SKM-1 (cell line): ENCODE measurements at regions not wholly inside any gene's neighbourhood (a gene's known extent, or its start where the extent isn't known, plus 50 kb on each side); places are given as distances from the start of the nearest gene placed in this dataset.

Source experiments
- DNase-seq: peaks from one replicate; lab custom pipeline; 2025; ENCODE audit not compliant: unreplicated experiment; lab: John Stamatoyannopoulos, UW

DNA sequence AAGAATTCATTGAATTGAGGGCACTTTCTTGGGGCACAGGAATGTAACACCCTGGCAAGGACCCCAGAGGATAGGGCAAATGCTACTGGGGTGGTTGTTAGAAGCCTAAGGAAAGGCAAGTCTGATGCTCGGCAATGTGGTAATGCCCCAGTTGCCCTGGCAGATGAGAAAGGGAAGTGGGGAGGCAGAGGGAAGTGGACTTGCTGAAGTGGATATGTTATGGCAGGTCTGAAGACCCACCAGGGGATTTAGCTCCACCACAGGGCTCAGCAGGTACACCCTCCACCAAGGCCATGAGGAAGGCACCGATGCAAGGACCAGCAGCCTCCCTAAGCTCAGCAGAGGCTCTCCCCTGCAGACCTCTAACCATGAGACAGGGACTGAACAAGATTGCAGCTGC, 184.8 kb downstream of the IRX5 start:
- peak; percentile 53 for DNase-seq

DNA sequence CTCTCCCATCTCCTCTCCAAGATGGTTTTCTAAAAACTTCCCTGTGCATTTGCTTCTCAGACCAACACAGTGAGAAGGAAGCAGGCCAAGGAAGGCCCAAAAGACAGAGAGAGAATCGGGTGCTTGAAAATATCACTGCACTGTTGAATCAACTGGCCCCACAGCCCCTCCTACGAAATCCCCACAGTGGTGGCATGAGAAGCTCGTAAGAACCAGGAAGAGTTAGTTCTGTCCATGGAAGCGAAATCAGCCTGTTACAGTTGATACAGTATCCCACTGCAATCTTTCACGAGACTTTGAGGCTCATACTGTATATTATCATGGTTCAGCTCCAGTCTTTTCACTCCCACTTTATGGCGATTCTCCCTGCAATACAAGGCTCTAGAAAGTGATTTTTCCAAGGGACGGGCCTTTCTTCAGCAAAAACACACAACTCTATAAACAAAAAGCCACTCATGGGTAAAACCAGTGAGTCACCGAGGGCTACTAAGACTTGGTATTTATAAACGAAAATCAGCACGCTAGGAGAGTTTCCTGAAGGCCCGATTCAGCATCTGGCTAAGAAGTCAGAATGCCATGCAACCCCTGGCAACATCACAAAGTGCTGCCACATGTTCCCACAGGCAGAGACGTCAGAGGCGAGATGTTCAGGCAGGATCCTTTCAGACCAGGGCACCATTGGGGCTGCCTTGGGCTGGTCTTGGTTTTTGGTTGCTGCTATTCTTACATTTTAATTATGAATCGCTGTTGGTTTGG, 185.7 kb downstream of the IRX5 start:
- DNase-seq = no peak

DNA sequence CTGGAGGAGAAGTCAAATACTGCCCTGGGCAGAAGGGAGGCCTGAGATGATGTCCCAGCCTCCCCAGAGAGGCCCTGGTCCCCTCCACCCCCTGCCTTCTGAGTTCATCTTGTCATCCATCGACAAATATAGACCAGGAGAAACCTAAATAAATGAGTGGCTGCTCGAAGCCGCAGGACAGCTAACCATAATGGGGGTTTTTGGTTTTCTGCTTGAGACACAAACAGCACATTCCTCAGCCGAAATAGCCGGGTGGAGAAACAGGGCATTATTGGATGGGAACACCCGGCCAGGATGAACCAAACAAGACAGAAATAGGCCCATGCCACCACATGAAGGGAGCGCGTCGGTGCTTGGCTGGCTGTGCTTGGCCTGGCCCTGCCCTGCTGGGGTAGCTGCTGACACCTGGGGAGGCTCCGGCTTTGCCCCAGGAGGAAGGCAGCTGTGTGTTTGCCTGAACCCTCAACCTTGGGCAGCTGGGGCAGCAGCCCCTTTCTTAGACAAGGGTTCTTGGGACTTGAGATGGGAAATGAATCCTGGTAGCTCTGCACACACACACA, 188.1 kb downstream of the IRX5 start:
- DNase-seq = no peak

DNA sequence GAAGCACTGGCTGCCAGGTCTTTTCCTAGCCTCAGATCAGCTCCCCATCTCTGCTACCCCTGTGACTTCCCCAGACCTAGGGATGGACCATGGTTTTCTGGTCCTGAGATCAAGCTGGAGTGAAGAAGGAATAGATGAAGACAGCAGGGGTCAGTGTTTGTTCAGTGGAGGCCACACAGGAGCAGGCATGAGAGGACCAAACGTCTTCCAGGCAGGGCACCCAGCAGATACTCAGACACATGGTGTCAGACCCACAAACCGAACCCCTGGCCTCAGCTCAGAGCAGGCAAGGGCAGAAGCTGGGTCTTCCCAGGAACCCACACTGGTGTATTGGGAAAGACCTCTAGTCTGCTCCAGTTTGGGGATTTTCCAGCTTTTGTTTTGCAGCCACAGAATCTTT, 189.7 kb downstream of the IRX5 start:
- DNase-seq = no peak

DNA sequence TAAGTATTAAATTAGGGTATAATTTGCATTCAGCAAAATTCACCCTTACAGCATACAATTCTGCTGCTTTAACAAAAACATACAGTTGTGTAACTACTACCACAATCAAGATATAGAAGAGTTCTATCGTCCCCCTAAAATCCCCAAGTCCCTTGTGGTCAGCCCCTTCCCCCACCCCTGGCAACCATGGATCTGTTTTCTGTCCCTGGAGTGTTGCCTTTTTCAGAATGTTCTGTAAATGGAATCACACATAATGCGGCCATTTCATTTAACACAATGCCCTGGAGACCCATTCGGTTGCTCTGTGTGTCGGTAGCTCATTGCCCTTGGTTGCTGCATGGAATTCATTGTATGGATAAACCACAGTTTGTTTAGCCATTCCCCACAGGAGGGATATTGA, 190.2 kb downstream of the IRX5 start:
- no peak for DNase-seq

DNA sequence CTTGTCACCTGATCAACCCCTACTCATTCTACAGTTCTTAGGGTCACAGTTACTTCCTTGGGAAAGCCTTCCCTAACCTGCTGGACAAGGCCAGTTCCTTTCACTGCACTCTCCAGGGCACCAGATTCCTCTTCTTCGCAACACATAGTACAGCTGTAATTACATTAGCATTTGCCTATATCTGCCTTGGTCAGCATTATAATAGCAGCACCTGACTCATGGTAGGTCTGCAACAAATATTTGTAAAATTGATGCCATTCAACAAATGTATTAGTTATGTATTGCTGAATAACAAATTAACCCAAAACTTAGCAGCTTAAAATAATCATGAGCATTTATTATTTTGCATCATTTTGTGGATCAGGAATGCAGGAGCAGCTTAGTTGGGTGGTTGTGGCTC, 193.0 kb downstream of the IRX5 start:
- no peak for DNase-seq

DNA sequence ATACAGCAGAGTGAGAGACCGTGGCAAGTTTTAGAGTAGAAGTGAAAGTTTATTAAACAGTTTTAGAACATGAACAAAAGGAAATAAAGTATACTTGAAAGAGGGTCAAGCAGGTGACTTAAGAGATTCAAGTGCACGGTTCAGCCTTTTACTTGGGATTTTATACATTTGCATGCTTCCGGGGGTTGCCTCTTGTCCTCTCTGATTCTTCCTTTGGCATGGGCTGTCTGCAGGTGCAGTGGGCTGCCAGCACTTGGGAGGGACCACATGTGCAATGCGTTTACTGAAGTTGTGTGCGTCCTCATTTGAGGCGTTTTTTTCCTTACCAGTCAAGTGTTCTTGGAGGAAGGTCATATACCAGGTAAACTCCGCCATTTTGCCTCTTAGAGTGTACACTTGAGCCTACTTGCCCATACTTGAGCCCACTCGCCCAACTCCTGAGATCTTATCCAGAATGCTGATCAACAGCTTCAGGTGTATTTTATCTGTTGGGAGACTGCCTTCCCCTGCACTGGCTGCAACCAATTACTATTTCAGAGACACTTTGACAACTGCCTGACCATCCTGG, 195.2 kb downstream of the IRX5 start:
- no peak for DNase-seq

DNA sequence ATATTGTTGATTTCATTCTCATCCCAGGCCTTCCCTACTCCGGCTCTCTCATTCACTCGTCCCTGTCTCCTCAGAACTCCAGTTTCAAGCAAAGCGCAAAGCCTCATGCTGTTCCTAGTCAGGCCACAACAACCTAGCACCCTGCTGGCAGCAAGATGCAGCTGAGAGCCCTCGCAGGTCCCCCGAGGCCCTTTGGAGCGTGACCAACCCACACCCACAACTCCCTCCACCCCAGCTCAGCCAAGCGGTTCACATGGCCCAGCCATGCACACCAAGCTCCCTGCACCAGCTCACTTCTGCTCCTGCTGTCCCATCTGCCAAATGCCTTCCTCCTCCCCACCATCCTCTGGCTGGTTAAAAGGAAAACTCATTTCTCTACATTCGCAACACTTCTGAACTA, 195.8 kb downstream of the IRX5 start:
- DNase-seq = no peak

DNA sequence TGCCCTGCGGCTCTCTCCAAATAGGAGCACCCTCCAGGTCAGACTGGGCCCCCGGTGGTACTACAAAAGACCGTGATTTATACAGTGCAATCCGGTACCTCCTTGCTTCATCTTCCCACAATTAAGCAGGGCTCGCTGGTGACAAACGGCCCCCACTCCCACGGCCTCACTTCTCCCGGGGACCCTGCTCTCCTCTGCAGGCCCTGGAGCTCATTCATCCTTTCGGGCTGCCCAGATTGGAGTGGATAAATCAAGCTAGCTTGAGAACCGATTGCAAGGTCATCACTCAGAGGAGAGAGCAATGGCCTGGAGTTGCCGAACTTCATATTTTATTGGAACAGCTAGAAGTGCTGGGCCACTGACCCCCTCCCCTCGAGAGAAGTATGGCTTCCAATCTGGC, 193.5 kb upstream of the IRX6 start:
- no peak for DNase-seq

DNA sequence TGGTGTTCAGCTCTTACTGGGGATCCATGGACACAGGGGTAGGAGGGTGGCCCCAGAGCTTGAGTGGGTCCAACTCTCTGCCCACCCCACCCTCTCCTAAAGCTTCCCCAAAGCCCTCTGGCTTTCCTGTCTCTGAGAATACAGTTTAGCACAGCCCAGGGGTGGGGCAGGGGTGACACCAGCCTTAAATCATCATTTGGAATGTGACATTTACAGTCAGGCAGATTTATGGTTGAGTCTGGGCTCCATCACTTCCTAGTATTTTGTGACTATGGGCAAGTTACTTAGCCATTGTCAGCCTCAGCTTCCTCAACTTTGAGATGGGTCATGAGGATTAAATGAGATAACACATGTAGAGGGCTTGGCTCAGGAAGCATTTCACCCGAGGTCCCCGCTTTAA, 193.1 kb upstream of the IRX6 start:
- DNase-seq = no peak

DNA sequence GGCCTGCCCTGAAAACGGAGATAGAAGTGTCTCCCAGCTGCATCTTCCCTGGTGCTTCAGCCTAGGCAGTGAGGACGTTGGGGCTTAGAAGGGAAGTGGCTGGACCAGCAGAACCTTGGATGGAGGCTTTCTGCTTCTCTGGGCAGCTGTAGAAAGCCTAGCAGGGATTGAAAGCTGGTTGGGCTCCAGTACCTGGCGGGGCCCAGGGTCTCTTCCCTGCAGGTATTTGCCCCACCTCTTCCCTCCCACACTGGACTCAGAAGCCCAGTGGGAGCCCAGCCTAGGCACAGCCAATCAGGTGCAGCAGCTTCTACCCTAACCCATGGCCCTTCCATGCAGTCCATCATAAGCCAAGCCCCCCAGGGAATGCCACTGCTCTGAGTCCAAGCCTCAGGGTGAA, 190.3 kb upstream of the IRX6 start:
- no peak for DNase-seq

DNA sequence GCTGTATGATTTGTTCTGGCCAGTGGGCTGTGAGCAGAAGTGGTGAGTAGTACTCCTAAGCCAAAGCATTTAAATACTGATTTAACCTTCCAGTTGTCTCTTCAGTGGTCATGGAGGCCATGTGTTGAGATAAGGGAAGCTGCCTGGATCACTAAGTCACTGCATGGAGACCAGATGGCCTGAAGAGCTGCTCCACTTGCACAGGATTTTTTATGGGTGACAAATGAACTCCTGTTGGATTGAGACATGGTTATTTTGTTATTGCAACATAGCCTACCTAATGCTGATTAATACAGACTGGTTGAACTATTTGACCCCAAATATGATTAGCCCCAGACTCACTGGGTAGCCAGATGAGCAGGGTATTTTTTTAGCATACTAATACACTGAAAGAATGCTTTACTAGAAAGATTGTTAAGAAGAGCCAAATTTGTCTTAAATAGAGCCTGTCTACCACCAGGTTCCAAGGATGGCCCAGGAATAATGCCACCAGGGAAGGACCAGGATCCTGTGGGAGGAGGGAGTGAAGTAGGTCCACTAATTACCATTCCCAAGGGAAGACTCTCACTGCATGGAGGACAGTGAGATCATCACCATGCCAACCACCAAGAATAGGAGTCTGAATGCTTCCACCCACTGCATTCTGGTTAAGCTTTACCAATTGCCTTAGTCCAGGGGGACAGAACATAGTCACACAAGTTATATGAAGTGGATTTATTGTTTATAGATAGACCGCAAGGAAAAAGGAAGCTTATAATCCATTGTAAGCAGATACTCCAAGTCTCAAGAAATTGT, 187.4 kb upstream of the IRX6 start:
- DNase-seq = no peak

DNA sequence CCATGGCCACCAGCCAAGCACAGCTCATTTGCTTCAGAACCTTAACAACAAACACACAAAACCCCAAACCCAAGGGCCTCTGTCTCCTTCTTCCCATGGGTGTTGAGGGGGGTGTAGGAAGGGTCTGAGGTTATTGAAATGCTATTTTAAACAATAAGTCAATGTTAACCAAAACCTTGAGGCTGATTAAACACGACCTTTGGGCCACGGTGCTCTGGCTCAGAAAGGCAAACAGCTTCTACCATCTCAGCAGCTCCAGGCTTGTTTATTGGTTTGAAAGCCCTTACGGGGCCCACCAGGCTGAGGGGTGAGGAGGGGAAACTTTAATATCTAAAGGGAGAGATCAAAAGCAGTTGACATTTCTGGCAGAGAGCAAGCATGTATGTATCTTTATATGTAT, 185.7 kb upstream of the IRX6 start:
- DNase-seq = no peak

DNA sequence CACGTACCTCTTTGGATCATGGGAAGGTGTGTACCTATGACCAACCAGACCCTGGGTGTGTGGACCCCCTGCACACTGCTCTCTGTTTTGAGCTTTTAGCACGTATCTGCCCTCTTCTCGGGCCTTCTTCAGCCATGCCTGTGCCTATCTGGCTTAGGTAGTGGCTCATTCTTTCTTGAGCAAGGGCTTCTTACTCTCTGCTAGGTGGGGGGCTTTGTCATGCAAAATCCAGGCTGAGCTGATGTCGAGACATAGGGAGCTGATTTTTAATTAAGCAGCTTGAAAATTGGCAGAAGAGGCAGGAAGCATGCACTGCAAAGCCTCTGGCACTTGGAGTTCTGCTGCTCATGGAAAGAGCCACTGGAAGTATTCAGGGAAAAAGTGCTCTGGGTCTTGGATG, 181.6 kb upstream of the IRX6 start:
- DNase-seq = no peak

DNA sequence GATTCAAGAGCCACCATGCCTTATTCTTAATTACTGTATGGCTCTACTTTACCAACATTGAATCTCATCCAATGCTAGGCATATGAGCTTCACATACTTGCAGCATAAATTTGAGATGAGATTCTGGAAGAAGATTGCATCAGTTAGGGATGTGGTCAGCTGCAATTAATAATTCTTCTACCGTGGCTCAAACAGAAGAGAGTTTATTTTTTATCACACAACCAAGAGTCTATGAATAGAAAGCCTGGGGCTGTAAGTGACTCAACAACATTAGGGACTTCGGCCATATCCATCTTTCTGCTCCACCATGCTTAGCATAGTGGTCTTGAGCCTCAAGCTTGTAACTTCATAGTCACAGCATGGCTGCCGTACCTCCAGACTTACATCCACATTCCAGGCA, 179.4 kb upstream of the IRX6 start:
- no peak for DNase-seq

DNA sequence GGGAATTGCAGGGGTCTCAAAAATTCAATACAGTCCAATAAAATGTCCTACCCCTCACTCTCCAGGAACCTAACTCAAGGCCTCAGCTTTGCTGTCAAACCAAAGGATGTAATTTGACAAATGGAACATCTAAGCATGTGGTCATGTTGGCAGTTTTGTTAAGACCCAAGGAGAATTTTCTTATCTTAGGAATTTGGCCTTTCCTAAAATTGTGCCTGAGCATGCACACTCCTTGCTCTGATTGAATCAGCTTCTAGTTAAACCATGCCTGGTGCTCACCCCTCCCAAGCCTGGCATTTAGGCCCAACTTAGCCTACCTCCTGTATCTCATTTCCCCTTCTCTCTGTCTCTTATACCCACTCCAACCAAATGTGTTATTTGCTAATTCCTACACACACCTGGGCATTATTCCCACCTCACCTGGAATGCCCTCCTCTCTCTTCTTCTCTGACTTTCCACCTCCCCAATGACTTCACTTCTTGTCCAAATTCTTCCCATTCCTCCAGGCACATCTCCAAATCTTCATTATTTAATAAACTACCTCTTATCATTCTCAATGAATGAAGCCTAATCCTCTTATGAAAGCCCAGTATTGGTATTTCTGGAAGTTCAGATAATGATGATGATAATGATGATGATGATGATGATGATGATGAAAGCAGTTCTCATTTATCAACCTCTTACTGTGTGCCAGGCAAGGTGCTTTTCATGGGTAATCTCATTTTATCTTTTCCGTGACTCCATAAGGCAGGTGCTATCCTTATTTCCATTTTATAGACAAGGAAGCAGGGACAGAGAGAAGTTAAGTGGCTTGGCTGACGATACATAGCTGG, 178.0 kb upstream of the IRX6 start:
- no peak for DNase-seq

DNA sequence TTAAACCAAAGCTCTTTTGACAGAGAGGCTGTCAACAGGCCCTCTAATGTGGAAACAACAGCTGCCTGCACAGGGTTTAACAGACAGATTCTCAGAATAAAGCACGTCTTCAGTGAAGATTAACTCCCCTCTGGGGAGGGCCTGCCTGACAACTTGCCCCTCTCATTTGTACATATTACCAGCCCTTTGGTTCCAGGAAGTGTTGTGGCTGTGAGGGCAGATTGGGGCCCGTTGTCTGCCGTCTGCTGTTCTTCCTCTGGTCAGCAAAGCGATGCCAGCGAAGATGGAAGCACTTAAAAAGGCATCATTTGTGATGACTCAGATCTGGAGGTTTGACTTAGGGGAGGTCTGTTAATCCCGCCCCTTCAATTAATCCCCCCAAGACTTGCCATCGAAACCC, 177.0 kb upstream of the IRX6 start:
- no peak for DNase-seq

DNA sequence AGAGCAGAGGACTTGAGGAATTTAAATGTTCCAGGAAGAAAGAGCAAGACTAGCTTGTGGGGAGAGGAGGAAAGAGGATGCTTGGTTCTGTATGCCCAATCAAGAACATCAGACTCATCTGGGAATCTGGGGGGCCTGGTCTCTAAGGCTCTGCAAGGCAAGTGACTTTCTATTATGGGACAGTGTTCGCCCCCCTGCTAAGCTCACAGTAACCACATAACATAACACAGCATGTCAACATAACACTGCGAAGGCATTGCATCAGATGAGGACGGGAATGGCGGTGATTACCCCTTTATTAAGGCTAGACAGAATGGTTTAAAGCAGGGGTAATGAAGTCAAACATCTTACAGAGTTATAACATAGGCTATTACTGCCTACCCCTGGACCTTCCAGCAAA, 176.6 kb upstream of the IRX6 start:
- DNase-seq = no peak

DNA sequence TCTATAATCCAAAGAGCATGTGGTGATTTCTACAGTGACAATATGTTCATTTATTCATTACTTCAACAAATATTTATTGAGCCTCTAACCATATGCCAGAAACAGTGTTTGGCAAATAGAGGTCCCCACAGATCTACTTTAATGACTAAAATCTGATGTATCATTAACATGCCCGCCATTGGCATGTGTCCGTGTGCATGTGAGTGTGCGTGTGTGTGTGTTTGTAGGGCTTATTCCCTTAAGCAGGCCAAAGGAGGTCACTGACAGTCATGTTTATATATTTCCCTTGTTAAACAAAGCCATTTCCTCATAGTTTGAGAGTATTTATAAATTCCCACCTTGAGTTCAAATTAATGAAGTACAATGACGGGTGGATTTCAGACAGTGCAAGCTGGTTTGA, 174.4 kb upstream of the IRX6 start:
- DNase-seq = no peak

DNA sequence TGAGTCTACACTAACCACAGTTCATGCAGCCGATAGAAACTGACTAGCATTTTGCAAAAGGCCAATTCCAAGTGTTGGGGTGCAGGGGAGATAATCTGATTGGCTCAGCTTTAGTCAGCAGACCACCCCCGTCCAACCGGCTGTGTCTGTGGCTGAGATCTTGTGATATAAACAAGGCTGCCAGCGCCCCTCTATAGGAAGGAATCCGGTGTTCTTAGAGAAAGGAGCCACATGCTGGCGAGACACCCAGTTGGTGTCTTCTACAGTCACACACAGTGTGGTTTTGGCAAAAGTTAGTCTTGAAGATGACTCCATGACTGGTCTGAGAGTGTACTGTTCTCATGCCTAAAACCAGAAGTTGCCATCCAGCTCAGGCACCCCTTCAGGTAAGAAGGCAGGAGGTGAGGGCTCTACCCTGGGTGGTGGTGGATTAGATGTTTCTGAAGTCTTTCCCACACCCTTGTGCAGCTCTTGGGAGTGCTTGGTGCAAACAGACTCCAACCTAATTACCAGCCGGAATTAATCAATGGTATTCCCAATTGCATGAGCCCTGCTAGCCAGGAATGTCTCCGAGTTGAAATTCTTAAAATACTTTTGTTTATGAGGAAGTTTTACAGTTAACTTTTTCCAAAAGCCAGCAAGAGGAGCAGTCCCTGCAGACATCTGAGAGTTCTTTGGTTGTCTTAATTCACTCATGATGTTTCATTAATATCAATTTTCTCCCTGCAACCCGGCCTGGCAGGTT, 172.3 kb upstream of the IRX6 start:
- no peak for DNase-seq
